MM.1S (cell line): ENCODE measurements at regions not wholly inside any gene's neighbourhood (a gene's known extent, or its start where the extent isn't known, plus 50 kb on each side); places are given as distances from the start of the nearest gene placed in this dataset.

ENCODE experiments used
- EZH2phosphoT487 ChIP-seq: fragments of 300-600 bp; sonication (generic); IDR thresholded peaks from 2 replicates; pipeline ENCODE4 v1.6.1; 2018; ENCODE audit warnings: antibody characterized with exemption, low read length
- TF ChIP-seq, protein P1 (sequence below): fragments of 300-600 bp; sonication (generic); IDR thresholded peaks from 2 replicates; pipeline ENCODE4 v1.5.1; 2016; ENCODE audit warnings: antibody characterized with exemption, low read length, mixed read lengths

DNA sequence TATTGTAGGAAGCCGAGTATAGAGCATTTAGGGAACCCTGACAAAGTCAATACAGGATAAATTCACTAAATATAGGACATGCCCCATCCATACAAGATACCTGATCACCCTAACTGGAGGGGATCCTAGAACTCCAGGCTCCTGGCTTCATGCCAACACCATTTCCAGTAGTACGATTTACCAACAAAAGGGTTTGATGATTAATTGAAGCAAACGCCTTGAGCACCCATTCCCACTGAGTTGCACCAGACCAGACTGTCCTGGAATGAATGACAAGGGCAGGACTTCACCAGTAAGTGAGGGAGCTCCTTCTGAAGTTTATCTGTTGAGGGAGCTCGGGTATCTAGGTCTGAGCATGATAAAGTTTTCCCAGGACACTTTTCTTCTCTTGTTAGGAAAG is 327.2 kb upstream of the MSX2 start:
- no peak for TF ChIP-seq EZH2phosphoT487
- TF ChIP-seq, protein P1, sequence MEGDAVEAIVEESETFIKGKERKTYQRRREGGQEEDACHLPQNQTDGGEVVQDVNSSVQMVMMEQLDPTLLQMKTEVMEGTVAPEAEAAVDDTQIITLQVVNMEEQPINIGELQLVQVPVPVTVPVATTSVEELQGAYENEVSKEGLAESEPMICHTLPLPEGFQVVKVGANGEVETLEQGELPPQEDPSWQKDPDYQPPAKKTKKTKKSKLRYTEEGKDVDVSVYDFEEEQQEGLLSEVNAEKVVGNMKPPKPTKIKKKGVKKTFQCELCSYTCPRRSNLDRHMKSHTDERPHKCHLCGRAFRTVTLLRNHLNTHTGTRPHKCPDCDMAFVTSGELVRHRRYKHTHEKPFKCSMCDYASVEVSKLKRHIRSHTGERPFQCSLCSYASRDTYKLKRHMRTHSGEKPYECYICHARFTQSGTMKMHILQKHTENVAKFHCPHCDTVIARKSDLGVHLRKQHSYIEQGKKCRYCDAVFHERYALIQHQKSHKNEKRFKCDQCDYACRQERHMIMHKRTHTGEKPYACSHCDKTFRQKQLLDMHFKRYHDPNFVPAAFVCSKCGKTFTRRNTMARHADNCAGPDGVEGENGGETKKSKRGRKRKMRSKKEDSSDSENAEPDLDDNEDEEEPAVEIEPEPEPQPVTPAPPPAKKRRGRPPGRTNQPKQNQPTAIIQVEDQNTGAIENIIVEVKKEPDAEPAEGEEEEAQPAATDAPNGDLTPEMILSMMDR, result no peak
